ENCODE measurements at regions not wholly inside any gene's neighbourhood (a gene's known extent, or its start where the extent isn't known, plus 50 kb on each side); places are given as distances from the start of the nearest gene placed in this dataset.

- peak in 1 of 2 experiments; percentile 14 for DNase-seq
Observed at GRCh38 chr2:234304950-234305349, 191.9 kb downstream of the ARL4C start.

DNA sequence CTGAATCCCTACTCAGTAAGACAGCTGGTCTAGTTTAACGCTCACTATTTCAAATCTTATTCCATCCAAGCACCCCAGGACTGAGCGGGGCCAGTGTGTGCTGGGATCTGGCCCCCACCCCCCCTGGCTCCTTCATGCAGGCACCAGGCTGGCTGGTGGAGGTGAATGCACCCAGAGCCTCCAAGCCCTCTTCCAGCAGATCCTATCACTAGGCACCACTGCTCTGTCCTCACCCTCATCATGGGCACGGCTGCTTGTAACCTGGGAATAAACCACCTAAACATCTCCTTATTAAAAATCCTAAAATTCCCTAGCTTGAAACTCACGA is 194.3 kb downstream of the ARL4C start:
- no peak for DNase-seq

- DNase-seq = peak in 1 of 2 experiments; percentile 15
Observed at GRCh38 chr2:234300932-234301823, 195.7 kb downstream of the ARL4C start.

DNA sequence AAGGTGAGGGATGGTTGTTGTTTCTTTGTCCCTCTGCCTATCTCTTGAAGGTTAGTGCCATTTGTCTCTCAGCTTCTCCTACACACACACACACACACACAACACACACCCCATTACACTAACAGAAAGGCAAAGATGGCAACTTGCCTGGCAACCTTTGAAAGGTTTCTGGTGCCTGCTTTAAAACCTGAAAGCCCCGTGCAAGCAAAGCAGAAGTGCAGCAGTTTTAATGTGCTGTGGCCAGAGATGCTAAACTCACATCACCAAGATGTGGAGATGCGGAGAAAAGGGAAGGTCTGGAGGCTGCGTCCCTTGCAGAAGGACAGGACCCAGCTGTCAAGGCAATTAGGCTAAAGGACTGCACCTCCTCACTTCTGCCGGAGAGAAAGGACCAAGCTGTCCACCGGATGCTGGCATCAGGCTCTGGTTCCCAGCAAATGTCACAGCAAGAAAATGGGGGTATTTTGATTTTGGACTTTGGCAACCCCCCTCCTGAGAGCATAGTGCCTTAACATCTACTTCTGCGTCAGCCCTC is 196.4 kb downstream of the ARL4C start:
- no peak for DNase-seq

- no peak for DNase-seq
Observed at GRCh38 chr2:234298918-234299317, 198.0 kb downstream of the ARL4C start.

GRCh38 chr2:234296991-234297390 is 199.9 kb downstream of the ARL4C start:
- no peak for DNase-seq

- DNase-seq = no peak
Observed at GRCh38 chr2:234293973-234294372, 202.9 kb downstream of the ARL4C start.

- no peak for DNase-seq
Observed at GRCh38 chr2:234292962-234293243, 204.0 kb downstream of the ARL4C start.

GRCh38 chr2:234292205-234292961 is 204.5 kb downstream of the ARL4C start:
- DNase-seq = no peak

GRCh38 chr2:234291765-234292204 is 205.1 kb downstream of the ARL4C start:
- DNase-seq = no peak

DNA sequence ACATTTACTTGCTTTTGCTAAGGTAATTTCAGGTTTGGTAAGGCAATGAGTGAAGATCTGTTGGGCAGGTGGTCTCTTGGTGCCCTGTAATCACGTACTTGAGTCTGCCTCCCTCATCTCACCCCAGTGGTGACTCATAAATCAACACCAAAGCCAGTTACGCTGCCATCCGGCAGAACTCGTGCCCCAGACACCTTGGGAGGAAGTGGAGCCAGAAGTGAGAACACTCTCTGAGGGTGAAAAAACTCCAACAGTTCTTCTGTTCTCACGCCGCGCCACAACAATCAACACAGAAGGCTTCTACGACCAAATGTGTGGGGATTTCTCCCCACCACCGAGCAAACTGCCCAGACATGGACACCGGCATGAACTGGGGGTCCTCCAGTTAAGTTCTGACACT is 206.2 kb downstream of the ARL4C start:
- no peak for DNase-seq

DNA sequence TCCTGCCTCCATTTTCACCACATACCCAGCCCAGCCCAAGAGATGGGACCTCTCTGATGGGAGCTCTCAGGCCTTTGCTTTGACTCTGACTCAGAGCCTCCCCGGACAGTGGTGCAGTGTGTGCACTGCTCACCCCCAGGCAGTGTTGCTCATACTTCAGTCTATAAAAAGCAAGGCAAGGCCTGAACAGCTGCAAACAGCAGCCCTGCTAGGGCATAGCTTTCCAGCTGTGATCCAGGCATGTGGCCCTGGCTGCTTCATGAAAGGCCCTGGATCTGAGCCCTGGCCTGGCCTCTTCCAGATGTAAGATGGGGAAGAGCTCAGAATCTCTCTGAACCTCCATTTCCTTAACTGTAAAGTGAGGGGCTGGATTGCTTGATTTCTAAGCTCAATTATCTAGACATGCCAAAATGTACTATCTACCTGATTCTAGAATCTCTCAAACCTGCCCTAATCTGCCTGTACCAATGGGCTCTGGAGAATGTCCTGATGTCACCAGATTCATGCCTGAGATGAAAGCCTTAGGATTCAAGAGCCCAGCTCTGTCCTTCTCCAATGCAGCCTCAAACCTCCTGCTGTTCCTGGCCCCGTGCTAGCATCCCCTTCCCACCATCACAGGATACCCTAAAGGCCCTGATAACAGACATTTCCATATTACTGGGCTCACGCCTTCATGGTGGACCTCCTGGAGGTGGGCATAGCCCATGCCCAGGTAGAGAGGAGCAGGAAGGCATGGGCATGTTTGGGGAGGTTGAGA is 206.9 kb downstream of the ARL4C start:
- no peak for DNase-seq

- peak in 1 of 2 experiments; percentile 66 for DNase-seq
Observed at GRCh38 chr2:234288974-234289455, 207.9 kb downstream of the ARL4C start.

GRCh38 chr2:234287650-234288049 is 209.2 kb downstream of the ARL4C start:
- DNase-seq = no peak

GRCh38 chr2:234286956-234287355 is 209.9 kb downstream of the ARL4C start:
- no peak for DNase-seq

- DNase-seq = no peak
Observed at GRCh38 chr2:234286118-234286598, 210.7 kb downstream of the ARL4C start.

DNA sequence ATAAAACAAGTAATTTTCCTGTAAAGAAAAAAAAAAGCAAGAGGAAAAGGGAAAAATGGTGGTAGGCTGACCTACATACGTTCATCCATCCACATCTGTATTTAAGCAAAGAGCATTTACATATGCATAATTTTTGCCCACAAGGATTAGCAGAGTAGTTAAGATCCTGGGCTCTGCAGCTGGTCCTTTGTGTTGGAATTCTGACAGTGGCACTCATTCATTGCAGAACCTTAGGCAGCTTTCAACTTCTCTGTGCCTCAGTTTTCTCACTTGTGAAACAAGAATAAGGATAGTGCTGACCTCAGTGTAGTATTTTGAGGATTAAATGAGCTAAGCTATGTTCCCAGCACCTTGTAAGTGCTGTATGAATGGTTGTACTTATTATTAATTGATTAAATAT is 211.3 kb downstream of the ARL4C start:
- DNase-seq = no peak

DNA sequence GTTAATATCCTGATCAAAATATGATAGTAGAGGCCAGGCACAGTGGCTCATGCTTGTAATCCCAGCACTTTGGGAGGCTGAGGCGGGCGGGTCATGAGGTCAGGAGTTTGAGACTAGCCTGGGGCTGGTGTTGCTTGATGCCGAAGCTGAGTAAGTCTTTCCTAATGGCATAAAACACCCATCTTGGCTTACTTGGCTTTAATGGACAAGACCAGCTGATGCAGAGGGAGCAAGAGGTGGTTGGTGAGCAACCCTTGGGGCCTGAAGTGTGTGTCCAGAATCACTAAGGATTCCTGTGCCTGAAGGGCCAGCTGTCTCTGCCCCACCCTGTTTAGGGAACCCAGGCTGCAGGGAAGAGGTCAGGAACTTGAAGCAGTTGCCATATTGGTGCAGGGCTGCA is 217.2 kb downstream of the ARL4C start:
- no peak for DNase-seq

- DNase-seq = no peak
Observed at GRCh38 chr2:234278556-234279255, 218.2 kb downstream of the ARL4C start.

- DNase-seq = no peak
Observed at GRCh38 chr2:234275515-234275914, 221.4 kb downstream of the ARL4C start.

- DNase-seq = no peak
Observed at GRCh38 chr2:234273887-234274584, 222.8 kb downstream of the ARL4C start.
